Activated T-cell treated with anti-CD3 and anti-CD28 coated beads, Interleukin-2, amount 50 U/mL, for 24 hours (primary cell): ENCODE measurements at regions not wholly inside any gene's neighbourhood (a gene's known extent, or its start where the extent isn't known, plus 50 kb on each side); places are given as distances from the start of the nearest gene placed in this dataset.

Experiments
- DNase-seq: peaks from one replicate; pipeline ENCODE4 v3.0.0-alpha.2; 2020
- H3K27ac Mint-ChIP-seq: 2 replicates; pipeline ENCODE4 v1.8.0; 2020; ENCODE audit warnings: mild to moderate bottlenecking, mixed read lengths
- H3K27me3 Mint-ChIP-seq: 2 replicates; pipeline ENCODE4 v1.8.0; 2020; ENCODE audit warnings: mixed read lengths
- H3K36me3 Mint-ChIP-seq: 2 replicates; pipeline ENCODE4 v1.8.0; 2020; ENCODE audit warnings: low read depth, mixed read lengths
- H3K4me1 Mint-ChIP-seq: 2 replicates; pipeline ENCODE4 v1.8.0; 2020; ENCODE audit warnings: low read depth, mixed read lengths
- H3K4me3 Mint-ChIP-seq: 2 replicates; pipeline ENCODE4 v1.8.0; 2020; ENCODE audit warnings: mild to moderate bottlenecking, moderate library complexity, mixed read lengths
- H3K9me3 Mint-ChIP-seq: 2 replicates; pipeline ENCODE4 v1.8.0; 2020; ENCODE audit warnings: mixed read lengths

GRCh38 chr11:128005562-128005961 lies 581.8 kb downstream of the ETS1 start:
- Mint-ChIP-seq H3K4me3 (no peak overlapping the region), H3K36me3 (peaks cover 5% of the 10 kb centered on the region), H3K27me3 (peaks cover 42% of the 10 kb centered on the region), H3K9me3 (peaks cover 6% of the 10 kb centered on the region), H3K27ac (no peak overlapping the region), H3K4me1 (no peaks in the 10 kb centered on the region)
- no peak for DNase-seq

- Mint-ChIP-seq H3K4me3 (no peak overlapping the region), H3K36me3 (no peaks in the 10 kb centered on the region), H3K4me1 (no peaks in the 10 kb centered on the region), H3K27ac (no peak overlapping the region), H3K9me3 (no peaks in the 10 kb centered on the region), H3K27me3 (peaks cover 27% of the 10 kb centered on the region)
- DNase-seq = no peak
These were observed 588.9 kb downstream of the ETS1 start for GRCh38 chr11:127998421-127998820.

- peaks cover 26% of the 10 kb centered on the region for H3K27me3 Mint-ChIP-seq
- H3K4me3 Mint-ChIP-seq = no peak overlapping the region
- no peaks in the 10 kb centered on the region for H3K9me3 Mint-ChIP-seq
- H3K27ac Mint-ChIP-seq = no peak overlapping the region
- H3K36me3 Mint-ChIP-seq = no peaks in the 10 kb centered on the region
- DNase-seq = no peak
- H3K4me1 Mint-ChIP-seq = no peaks in the 10 kb centered on the region
These were observed 589.8 kb downstream of the ETS1 start for GRCh38 chr11:127997594-127997993.

- H3K27me3 Mint-ChIP-seq = peaks cover 21% of the 10 kb centered on the region
- no peaks in the 10 kb centered on the region for H3K36me3 Mint-ChIP-seq
- H3K4me1 Mint-ChIP-seq = no peaks in the 10 kb centered on the region
- no peak overlapping the region for H3K27ac Mint-ChIP-seq
- no peak overlapping the region for H3K4me3 Mint-ChIP-seq
- no peaks in the 10 kb centered on the region for H3K9me3 Mint-ChIP-seq
- DNase-seq = no peak
These were observed 590.5 kb downstream of the ETS1 start for GRCh38 chr11:127996825-127997224.

- H3K4me1 Mint-ChIP-seq = no peaks in the 10 kb centered on the region
- no peak for DNase-seq
- no peak overlapping the region for H3K4me3 Mint-ChIP-seq
- no peak overlapping the region for H3K27ac Mint-ChIP-seq
- peaks cover 22% of the 10 kb centered on the region for H3K27me3 Mint-ChIP-seq
- no peaks in the 10 kb centered on the region for H3K36me3 Mint-ChIP-seq
- no peaks in the 10 kb centered on the region for H3K9me3 Mint-ChIP-seq
These were observed 591.4 kb downstream of the ETS1 start for GRCh38 chr11:127995921-127996320.

- Mint-ChIP-seq H3K27me3 (peaks cover 26% of the 10 kb centered on the region), H3K4me3 (no peak overlapping the region)
These were observed 592.6 kb downstream of the ETS1 start for GRCh38 chr11:127994736-127995135.

GRCh38 chr11:127993788-127994187 lies 593.6 kb downstream of the ETS1 start:
- H3K9me3 Mint-ChIP-seq = no peaks in the 10 kb centered on the region
- no peaks in the 10 kb centered on the region for H3K36me3 Mint-ChIP-seq
- no peaks in the 10 kb centered on the region for H3K4me1 Mint-ChIP-seq
- H3K27me3 Mint-ChIP-seq = peaks cover 28% of the 10 kb centered on the region
- no peak for DNase-seq
- no peak overlapping the region for H3K27ac Mint-ChIP-seq
- no peak overlapping the region for H3K4me3 Mint-ChIP-seq

More at GRCh38 chr11:127994736-127995135, 592.6 kb downstream of the ETS1 start:
- Mint-ChIP-seq H3K36me3 (no peaks in the 10 kb centered on the region), H3K4me1 (no peaks in the 10 kb centered on the region), H3K9me3 (no peaks in the 10 kb centered on the region), H3K27ac (no peak overlapping the region)
- no peak for DNase-seq

GRCh38 chr11:127993281-127993680 lies 594.1 kb downstream of the ETS1 start:
- Mint-ChIP-seq H3K4me1 (no peaks in the 10 kb centered on the region), H3K36me3 (no peaks in the 10 kb centered on the region), H3K4me3 (no peak overlapping the region), H3K27me3 (peaks cover 28% of the 10 kb centered on the region), H3K27ac (no peak overlapping the region), H3K9me3 (no peaks in the 10 kb centered on the region)
- no peak for DNase-seq

GRCh38 chr11:127986073-127986472 lies 601.3 kb downstream of the ETS1 start:
- Mint-ChIP-seq H3K4me1 (no peaks in the 10 kb centered on the region), H3K36me3 (no peaks in the 10 kb centered on the region), H3K27me3 (peaks cover 34% of the 10 kb centered on the region), H3K27ac (no peak overlapping the region), H3K4me3 (no peak overlapping the region), H3K9me3 (peaks cover 11% of the 10 kb centered on the region)
- DNase-seq = no peak

GRCh38 chr11:127972816-127973215 lies 614.5 kb downstream of the ETS1 start:
- no peak overlapping the region for H3K4me3 Mint-ChIP-seq
- peaks cover under 1% of the 10 kb centered on the region for H3K9me3 Mint-ChIP-seq
- DNase-seq = no peak
- peaks cover 25% of the 10 kb centered on the region for H3K27me3 Mint-ChIP-seq
- H3K36me3 Mint-ChIP-seq = no peaks in the 10 kb centered on the region
- no peaks in the 10 kb centered on the region for H3K4me1 Mint-ChIP-seq
- H3K27ac Mint-ChIP-seq = no peak overlapping the region

- no peaks in the 10 kb centered on the region for H3K9me3 Mint-ChIP-seq
- H3K27me3 Mint-ChIP-seq = peaks cover 30% of the 10 kb centered on the region
- no peak overlapping the region for H3K4me3 Mint-ChIP-seq
- DNase-seq = no peak
- H3K27ac Mint-ChIP-seq = no peak overlapping the region
- no peaks in the 10 kb centered on the region for H3K4me1 Mint-ChIP-seq
- no peaks in the 10 kb centered on the region for H3K36me3 Mint-ChIP-seq
These were observed 615.9 kb downstream of the ETS1 start for GRCh38 chr11:127971448-127971847.

GRCh38 chr11:127966821-127967220 lies 620.5 kb downstream of the ETS1 start:
- Mint-ChIP-seq H3K36me3 (no peaks in the 10 kb centered on the region), H3K27ac (no peak overlapping the region), H3K4me1 (no peaks in the 10 kb centered on the region), H3K9me3 (no peaks in the 10 kb centered on the region), H3K27me3 (peaks cover 40% of the 10 kb centered on the region), H3K4me3 (no peak overlapping the region)
- DNase-seq = no peak

GRCh38 chr11:127965939-127966668 lies 621.3 kb downstream of the ETS1 start:
- Mint-ChIP-seq H3K9me3 (no peaks in the 10 kb centered on the region), H3K27me3 (peaks cover 32% of the 10 kb centered on the region), H3K4me3 (no peak overlapping the region), H3K36me3 (no peaks in the 10 kb centered on the region), H3K27ac (no peak overlapping the region), H3K4me1 (no peaks in the 10 kb centered on the region)
- no peak for DNase-seq

GRCh38 chr11:127962416-127962815 lies 624.9 kb downstream of the ETS1 start:
- Mint-ChIP-seq H3K4me1 (no peaks in the 10 kb centered on the region), H3K4me3 (no peak overlapping the region), H3K27ac (no peak overlapping the region), H3K27me3 (peaks cover 32% of the 10 kb centered on the region), H3K36me3 (no peaks in the 10 kb centered on the region), H3K9me3 (no peaks in the 10 kb centered on the region)
- no peak for DNase-seq

GRCh38 chr11:127950162-127950561 lies 637.2 kb downstream of the ETS1 start:
- Mint-ChIP-seq H3K27me3 (peaks cover 40% of the 10 kb centered on the region), H3K27ac (no peak overlapping the region), H3K36me3 (no peaks in the 10 kb centered on the region), H3K9me3 (peaks cover under 1% of the 10 kb centered on the region), H3K4me3 (no peak overlapping the region), H3K4me1 (no peaks in the 10 kb centered on the region)
- DNase-seq = no peak

GRCh38 chr11:127943763-127944162 lies 643.6 kb downstream of the ETS1 start:
- Mint-ChIP-seq H3K4me1 (peaks cover 13% of the 10 kb centered on the region), H3K9me3 (no peaks in the 10 kb centered on the region), H3K27me3 (peaks cover 38% of the 10 kb centered on the region), H3K36me3 (no peaks in the 10 kb centered on the region), H3K27ac (peak overlapping the region; percentile 2), H3K4me3 (no peak overlapping the region)
- no peak for DNase-seq
